Endothelial cell of umbilical vein (primary cell): ENCODE measurements at regions not wholly inside any gene's neighbourhood (a gene's known extent, or its start where the extent isn't known, plus 50 kb on each side); places are given as distances from the start of the nearest gene placed in this dataset.

ENCODE experiments used
- BruUV-seq: library from RNA; stranded (reverse); fragments of 400-500 nt; replicated peaks from 2 replicates; lab custom pipeline; 2021; lab: Mats Ljungman, UMichigan
- CTCF ChIA-PET: fragments of 300-600, 350-600 bp; sonication (Branson Sonifier 250); formaldehyde crosslinking; loops from one replicate; lab custom pipeline; 2021; ENCODE audit warnings: antibody characterized with exemption, inconsistent platforms; lab: Charles Lee
- POLR2A ChIA-PET: fragments of 300-600, 350-600 bp; sonication (Branson Sonifier 250); formaldehyde crosslinking; loops from one replicate; lab custom pipeline; 2021; ENCODE audit warnings: antibody characterized with exemption, inconsistent platforms; lab: Charles Lee
- DNase-seq: peaks from one replicate; pipeline ENCODE4 v3.0.0-alpha.2; 2011; ENCODE audit warnings: low read depth, low spot score
- FAIRE-seq: peaks from 2 replicates; lab custom pipeline; 2011; peaks lifted over from hg19 to GRCh38; lab: Jason Lieb, UNC
- H2AFZ ChIP-seq: 2 replicates; pipeline ENCODE4 v1.6.0; 2012; ENCODE audit warnings: low read depth, low read length, control low read depth, inconsistent platforms
- H3K27ac ChIP-seq: 2 replicates; pipeline ENCODE4 v1.5.1; 2011; ENCODE audit warnings: low read depth, mild to moderate bottlenecking, control low read depth, low read length, moderate library complexity; ENCODE audit not compliant: insufficient read depth
- H3K27me3 ChIP-seq, 2 experiments: 2 replicates each; pipeline versions ENCODE4 v1.6.0 to v1.6.1; 2011; ENCODE audit warnings: low read length in 2 of 2, mixed read lengths in 1 of 2; ENCODE audit not compliant: control insufficient read depth in 2 of 2, insufficient read depth in 2 of 2
- H3K36me3 ChIP-seq, 2 experiments: 2 replicates in 1 of 2; 3 replicates in 1 of 2; pipeline ENCODE4 v1.5.1; 2011; ENCODE audit warnings: low read length in 2 of 2, mild to moderate bottlenecking in 1 of 2, moderate library complexity in 1 of 2; ENCODE audit not compliant: control insufficient read depth in 2 of 2, insufficient read depth in 2 of 2; ENCODE audit errors: extremely low read depth in 1 of 2
- H3K4me1 ChIP-seq: 3 replicates; pipeline ENCODE4 v1.5.1; 2011; ENCODE audit warnings: mild to moderate bottlenecking, low read length; ENCODE audit not compliant: control insufficient read depth, insufficient read depth; ENCODE audit errors: extremely low read depth
- H3K4me2 ChIP-seq: 2 replicates; pipeline ENCODE4 v1.6.1; 2011; ENCODE audit warnings: low read length, control low read depth, mixed read lengths; ENCODE audit not compliant: insufficient read depth
- H3K4me3 ChIP-seq, 3 experiments: fragments of 200-600 bp in 1 of 3; sonication (generic), shearing (Covaris generic) in 1 of 3; replicated peaks in 1 of 3; 2 replicates each; pipeline ENCODE4 v1.5.1; 2011 to 2016; ENCODE audit warnings: control low read depth in 3 of 3, low read length in 3 of 3, mild to moderate bottlenecking in 2 of 3, inconsistent platforms in 1 of 3, low read depth in 1 of 3, moderate library complexity in 1 of 3; ENCODE audit not compliant: insufficient read depth in 1 of 3
- H3K79me2 ChIP-seq: 2 replicates; pipeline ENCODE4 v1.6.0; 2012; ENCODE audit warnings: low read length, inconsistent platforms; ENCODE audit not compliant: control insufficient read depth, insufficient read depth
- H3K9ac ChIP-seq: replicated peaks from 2 replicates; pipeline ENCODE3; 2011; ENCODE audit warnings: low read length, control low read depth; ENCODE audit not compliant: insufficient read depth; ENCODE audit errors: extremely low read depth
- H3K9me1 ChIP-seq: replicated peaks from 3 replicates; pipeline ENCODE4 v1.6.0; 2011; ENCODE audit warnings: mild to moderate bottlenecking, low read length; ENCODE audit not compliant: control insufficient read depth, insufficient read depth; ENCODE audit errors: extremely low read depth
- H3K9me3 ChIP-seq: replicated peaks from 2 replicates; pipeline ENCODE4 v1.5.1; 2012; ENCODE audit warnings: low read length, inconsistent platforms; ENCODE audit not compliant: control insufficient read depth, insufficient read depth
- H4K20me1 ChIP-seq: replicated peaks from 2 replicates; pipeline ENCODE3; 2011; ENCODE audit warnings: mild to moderate bottlenecking, low read length; ENCODE audit not compliant: control insufficient read depth, insufficient read depth; ENCODE audit errors: extremely low read depth
- CTCF ChIP-seq, 2 donors: IDR thresholded peaks; 1 replicate in 1 of 2; 2 replicates in 1 of 2; pipeline ENCODE4 v1.5.1; 2011; ENCODE audit warnings: low read length in 2 of 2, mild to moderate bottlenecking in 2 of 2, moderate library complexity in 2 of 2, control low read depth in 1 of 2, inconsistent platforms in 1 of 2, low read depth in 1 of 2; ENCODE audit not compliant: insufficient read depth in 1 of 2; ENCODE audit errors: extremely low read depth in 1 of 2
- EZH2 ChIP-seq: IDR thresholded peaks from 2 replicates; pipeline ENCODE4 v1.6.1; 2012; ENCODE audit warnings: borderline replicate concordance, low read depth, mild to moderate bottlenecking, moderate library complexity, low read length, inconsistent platforms; ENCODE audit not compliant: severe bottlenecking
- FOS ChIP-seq: IDR thresholded peaks from 2 replicates; pipeline ENCODE4 v1.6.1; 2011; ENCODE audit warnings: mild to moderate bottlenecking, low read length, moderate library complexity, borderline replicate concordance; ENCODE audit not compliant: insufficient read depth
- GATA2 ChIP-seq: IDR thresholded peaks from 2 replicates; pipeline ENCODE4 v1.7.0; 2011; ENCODE audit warnings: low read depth, mild to moderate bottlenecking, moderate library complexity, mixed read lengths, low read length; ENCODE audit not compliant: insufficient read length, insufficient read depth
- JUN ChIP-seq: IDR thresholded peaks from 2 replicates; pipeline ENCODE4 v1.6.1; 2011; ENCODE audit warnings: borderline replicate concordance, low read depth; ENCODE audit not compliant: insufficient read length, insufficient read depth
- MYC ChIP-seq: IDR thresholded peaks from one replicate; pipeline ENCODE4 v1.6.1; 2011; ENCODE audit warnings: mild to moderate bottlenecking, low read depth, low read length
- POLR2A ChIP-seq: IDR thresholded peaks from 2 replicates; pipeline ENCODE4 v1.6.1; 2012; ENCODE audit warnings: low read depth, mild to moderate bottlenecking, control low read depth, low read length
- POLR2AphosphoS5 ChIP-seq: IDR thresholded peaks from 2 replicates; pipeline ENCODE4 v1.6.1; 2012; ENCODE audit warnings: low read depth, mild to moderate bottlenecking, control low read depth, low read length, moderate library complexity; ENCODE audit not compliant: insufficient read depth
- dilution Hi-C: fragments of 300-500 bp; cut with MboI; formaldehyde crosslinking; loops from one replicate; pipeline ENCODE4 v1.15.0; 2019; ENCODE audit warnings: low sequenced_read_pairs; ENCODE audit not compliant: extremely low pct_ligation_motif_present
- intact Hi-C: fragments of 100-400 bp; cut with micrococcal nuclease; formaldehyde crosslinking; loops from one replicate; pipeline ENCODE4 v1.10.0; 2022
- TF ChIP-seq, protein P1 (sequence below): IDR thresholded peaks from 2 replicates; pipeline ENCODE4 v1.6.1; 2011; ENCODE audit not compliant: insufficient read depth, insufficient read length

- no peaks in the 10 kb centered on the region for H3K9me1 ChIP-seq
- no peaks in the 10 kb centered on the region for H3K4me1 ChIP-seq
- dilution Hi-C loops = no loop called here
- H3K36me3 ChIP-seq = no peaks in the 10 kb centered on the region
- H3K27ac ChIP-seq = no peak overlapping the region
- FAIRE-seq = no peak
- intact Hi-C loops = no loop called here
- no peak overlapping the region for H3K9ac ChIP-seq
- POLR2A ChIA-PET = no interaction called here
- TF ChIP-seq JUN = no peak
- no peak for TF ChIP-seq CTCF (IDR thresholded peaks at IDR 0.05; ENCODE audit: extremely low read depth in 1 of 2, insufficient read depth in 1 of 2, low read depth in 1 of 2, low read length in 2 of 2)
- TF ChIP-seq, protein P1, sequence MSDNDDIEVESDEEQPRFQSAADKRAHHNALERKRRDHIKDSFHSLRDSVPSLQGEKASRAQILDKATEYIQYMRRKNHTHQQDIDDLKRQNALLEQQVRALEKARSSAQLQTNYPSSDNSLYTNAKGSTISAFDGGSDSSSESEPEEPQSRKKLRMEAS = no peak
- no peak for TF ChIP-seq POLR2AphosphoS5
- TF ChIP-seq EZH2 = no peak
- no peak for TF ChIP-seq POLR2A
- no peak for TF ChIP-seq FOS
- no peak for TF ChIP-seq GATA2
- TF ChIP-seq MYC = no peak
- no peak for DNase-seq
- no peak overlapping the region for H3K4me3 ChIP-seq
- BruUV-seq = no TSS peak
- H3K27me3 ChIP-seq = peaks cover 2 to 5% of the 10 kb centered on the region in 2 experiments
- no peaks in the 10 kb centered on the region for H3K9me3 ChIP-seq
- H3K79me2 ChIP-seq = no peaks in the 10 kb centered on the region
- H4K20me1 ChIP-seq = no peaks in the 10 kb centered on the region
- CTCF ChIA-PET = no interaction called here
- H2AFZ ChIP-seq = no peak overlapping the region
- H3K4me2 ChIP-seq = no peak overlapping the region
Observed at GRCh38 chr2:173823543-173823939, 141.6 kb downstream of the SP3 start.
